Spleen (tissue), 7 donors: ENCODE measurements at regions not wholly inside any gene's neighbourhood (a gene's known extent, or its start where the extent isn't known, plus 50 kb on each side); places are given as distances from the start of the nearest gene placed in this dataset.

Experiments
- POLR2A ChIP-seq, 3 donors: fragments of 450-650 bp; IDR thresholded peaks; one replicate each; pipeline ENCODE4 v1.5.1; 2017; ENCODE audit warnings: antibody characterized with exemption in 3 of 3, mild to moderate bottlenecking in 1 of 3
- TF ChIP-seq, protein P1 (sequence below), 11 experiments: fragments of 200-600 bp in 7 of 11; fragments of 450-650 bp in 4 of 11; sonication (generic) in 4 of 11; IDR thresholded peaks in 8 of 11; conservative IDR thresholded peaks in 3 of 11; 1 replicate in 7 of 11; 2 replicates in 4 of 11; pipeline versions ENCODE4 v1.4.0 to v1.8.0; 2016 to 2021; ENCODE audit warnings: antibody characterized with exemption in 11 of 11, inconsistent platforms in 4 of 11, mild to moderate bottlenecking in 1 of 11
- donor health status: DM: no; HTN: no; CAD: no; lungs with moderate emphysema.
- donor health status: DM: no; HTN: no; CAD: no.
- donor health status: DM: no; HTN: no; CAD: no.

DNA sequence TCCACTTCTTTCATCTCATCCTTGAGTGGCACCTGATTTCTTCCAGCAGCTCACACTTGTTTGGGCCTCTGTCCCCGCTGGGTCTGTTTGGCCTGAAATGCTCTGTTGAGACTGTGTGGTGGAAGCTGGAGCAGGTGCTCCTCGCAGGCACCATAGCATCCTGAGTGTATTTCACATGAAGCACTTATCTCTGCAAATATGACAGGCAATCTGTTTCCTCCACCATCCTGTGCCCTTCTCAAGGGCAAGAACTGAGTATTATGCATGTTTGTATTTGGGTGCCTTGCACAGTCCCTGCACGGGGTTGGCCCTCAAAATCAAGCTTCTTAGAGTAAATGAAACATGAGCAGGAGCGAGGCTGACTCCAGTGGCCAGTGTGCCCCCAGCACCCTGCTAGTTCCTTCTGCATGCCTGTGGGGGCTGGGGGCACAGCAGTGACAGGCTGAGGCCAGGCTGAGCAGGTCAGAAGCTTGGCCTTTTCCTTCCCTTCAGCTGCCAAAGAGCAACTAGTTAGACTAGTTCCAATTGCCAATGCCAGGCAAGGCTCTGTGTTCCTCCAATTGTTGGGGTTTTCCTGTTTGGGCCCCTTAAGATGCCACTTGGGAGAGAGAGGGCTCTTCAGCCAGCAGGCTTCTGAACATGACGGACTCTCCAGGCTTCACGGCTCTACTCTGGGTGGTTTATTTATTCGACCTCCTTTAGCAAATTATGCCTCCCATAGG lies 129.6 kb upstream of the ATP1A1 start:
- TF ChIP-seq, protein P1, sequence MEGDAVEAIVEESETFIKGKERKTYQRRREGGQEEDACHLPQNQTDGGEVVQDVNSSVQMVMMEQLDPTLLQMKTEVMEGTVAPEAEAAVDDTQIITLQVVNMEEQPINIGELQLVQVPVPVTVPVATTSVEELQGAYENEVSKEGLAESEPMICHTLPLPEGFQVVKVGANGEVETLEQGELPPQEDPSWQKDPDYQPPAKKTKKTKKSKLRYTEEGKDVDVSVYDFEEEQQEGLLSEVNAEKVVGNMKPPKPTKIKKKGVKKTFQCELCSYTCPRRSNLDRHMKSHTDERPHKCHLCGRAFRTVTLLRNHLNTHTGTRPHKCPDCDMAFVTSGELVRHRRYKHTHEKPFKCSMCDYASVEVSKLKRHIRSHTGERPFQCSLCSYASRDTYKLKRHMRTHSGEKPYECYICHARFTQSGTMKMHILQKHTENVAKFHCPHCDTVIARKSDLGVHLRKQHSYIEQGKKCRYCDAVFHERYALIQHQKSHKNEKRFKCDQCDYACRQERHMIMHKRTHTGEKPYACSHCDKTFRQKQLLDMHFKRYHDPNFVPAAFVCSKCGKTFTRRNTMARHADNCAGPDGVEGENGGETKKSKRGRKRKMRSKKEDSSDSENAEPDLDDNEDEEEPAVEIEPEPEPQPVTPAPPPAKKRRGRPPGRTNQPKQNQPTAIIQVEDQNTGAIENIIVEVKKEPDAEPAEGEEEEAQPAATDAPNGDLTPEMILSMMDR (IDR thresholded peaks at IDR 0.05 in 8 of 11, conservative IDR thresholded peaks at IDR 0.05 in 3 of 11): no peak
- no peak for TF ChIP-seq POLR2A (IDR thresholded peaks at IDR 0.05)
